ENCODE measurements at regions not wholly inside any gene's neighbourhood (a gene's known extent, or its start where the extent isn't known, plus 50 kb on each side); places are given as distances from the start of the nearest gene placed in this dataset.
A peak's percentile ranks its signal among the peaks of the same experiment; 100 is the strongest.

DNA sequence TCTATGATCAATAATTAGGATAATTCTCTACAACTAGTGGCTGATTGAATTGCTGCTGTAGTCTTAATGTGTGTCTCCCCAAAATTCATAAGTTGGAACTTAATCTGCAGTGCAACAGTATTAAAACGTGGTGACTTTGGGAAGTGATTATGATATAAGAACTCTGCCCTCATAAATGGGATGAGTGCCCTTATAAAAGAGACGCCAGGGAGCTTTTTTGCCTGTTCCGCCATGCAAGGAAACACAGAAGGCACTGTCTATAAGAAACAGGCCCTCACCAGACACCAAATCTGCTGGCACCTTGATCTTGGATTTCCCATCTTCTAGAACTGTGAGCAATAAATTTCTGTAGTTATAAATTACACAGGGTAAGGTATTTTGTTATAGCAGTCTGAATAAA, 161.0 kb downstream of the ALX1 start:
- no peak overlapping the region for H3K4me3 ChIP-seq (ENCODE audit: low read depth, low read length)
- in situ Hi-C loops (cut with HindIII; ENCODE audit: low sequenced_read_pairs): loop anchor here (25.0 kb wide), 1 partner anchor 279 kb away; no protein-coding TSS in a partner anchor
- no peak for DNase-seq (ENCODE audit: low read depth)
- TF ChIP-seq, protein P1, sequence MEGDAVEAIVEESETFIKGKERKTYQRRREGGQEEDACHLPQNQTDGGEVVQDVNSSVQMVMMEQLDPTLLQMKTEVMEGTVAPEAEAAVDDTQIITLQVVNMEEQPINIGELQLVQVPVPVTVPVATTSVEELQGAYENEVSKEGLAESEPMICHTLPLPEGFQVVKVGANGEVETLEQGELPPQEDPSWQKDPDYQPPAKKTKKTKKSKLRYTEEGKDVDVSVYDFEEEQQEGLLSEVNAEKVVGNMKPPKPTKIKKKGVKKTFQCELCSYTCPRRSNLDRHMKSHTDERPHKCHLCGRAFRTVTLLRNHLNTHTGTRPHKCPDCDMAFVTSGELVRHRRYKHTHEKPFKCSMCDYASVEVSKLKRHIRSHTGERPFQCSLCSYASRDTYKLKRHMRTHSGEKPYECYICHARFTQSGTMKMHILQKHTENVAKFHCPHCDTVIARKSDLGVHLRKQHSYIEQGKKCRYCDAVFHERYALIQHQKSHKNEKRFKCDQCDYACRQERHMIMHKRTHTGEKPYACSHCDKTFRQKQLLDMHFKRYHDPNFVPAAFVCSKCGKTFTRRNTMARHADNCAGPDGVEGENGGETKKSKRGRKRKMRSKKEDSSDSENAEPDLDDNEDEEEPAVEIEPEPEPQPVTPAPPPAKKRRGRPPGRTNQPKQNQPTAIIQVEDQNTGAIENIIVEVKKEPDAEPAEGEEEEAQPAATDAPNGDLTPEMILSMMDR (IDR thresholded peaks at IDR 0.05; ENCODE audit: low read depth, low read length, missing control alignments): no peak

DNA sequence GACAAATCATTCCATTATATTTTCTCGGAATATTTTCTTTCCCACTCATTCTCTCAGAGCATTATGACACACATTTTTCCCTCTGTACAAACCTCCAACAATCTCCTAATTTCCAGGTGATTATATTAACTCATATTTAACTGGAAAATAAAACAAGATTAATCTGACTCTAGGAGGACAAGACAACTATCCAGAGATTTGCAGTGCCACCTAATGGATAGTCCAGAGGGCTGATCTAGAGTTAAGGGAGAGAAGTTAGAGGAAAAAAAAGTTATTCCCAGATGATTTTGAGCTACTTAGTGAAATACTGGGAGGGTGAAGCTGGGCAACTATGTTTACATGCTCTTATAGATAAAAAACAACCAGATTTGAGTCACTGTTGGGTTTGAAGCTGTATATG, 161.7 kb downstream of the ALX1 start:
- in situ Hi-C loops (cut with HindIII; ENCODE audit: low sequenced_read_pairs): loop anchor here (25.0 kb wide), 1 partner anchor 279 kb away; no protein-coding TSS in a partner anchor
- TF ChIP-seq, protein P1 (IDR thresholded peaks at IDR 0.05; ENCODE audit: low read depth, low read length, missing control alignments): peak; percentile 60
- H3K4me3 ChIP-seq (ENCODE audit: low read depth, low read length): no peak overlapping the region
- peak; percentile 8 for DNase-seq (ENCODE audit: low read depth)

DNA sequence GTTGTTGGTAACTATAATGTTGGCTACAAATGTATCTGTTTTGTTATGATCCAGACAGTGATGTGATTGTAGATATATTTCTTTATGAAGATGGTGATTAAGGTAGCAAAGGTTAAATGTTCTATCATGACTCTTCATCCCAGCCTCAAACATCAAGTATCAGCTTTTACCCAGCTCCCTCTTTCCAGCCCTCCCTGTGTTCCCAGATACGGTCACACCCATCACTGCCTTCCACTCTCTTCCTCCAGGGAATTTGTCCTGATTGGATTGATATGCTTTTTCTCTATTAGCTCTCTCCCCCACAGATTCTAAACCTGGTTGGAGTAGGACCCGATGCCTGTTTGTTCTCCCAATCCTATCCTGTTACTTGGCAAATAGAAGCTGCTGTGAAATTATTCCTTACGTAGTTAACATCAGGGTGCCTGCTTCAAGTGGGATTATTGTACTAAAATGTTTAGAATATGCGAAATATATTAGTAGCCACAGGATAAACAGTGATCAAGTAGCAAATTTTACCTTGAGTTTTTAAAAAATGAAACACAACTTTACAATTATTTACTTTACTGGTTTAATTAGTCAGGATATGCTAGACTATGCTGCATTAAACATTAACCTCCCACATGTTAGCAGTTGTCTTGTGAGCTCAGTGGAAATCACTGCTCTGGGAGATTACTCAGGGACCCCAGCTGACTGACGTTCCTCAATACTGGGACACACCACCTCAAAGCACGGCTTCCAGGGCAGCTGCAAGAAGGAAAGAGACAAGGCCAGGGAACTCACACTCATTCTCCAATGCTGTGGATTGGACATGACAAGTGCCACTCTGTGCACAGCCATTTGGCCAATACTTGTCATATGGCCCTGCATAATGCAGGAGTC, 165.3 kb downstream of the ALX1 start:
- H3K4me3 ChIP-seq (ENCODE audit: low read depth, low read length): no peak overlapping the region
- in situ Hi-C loops (cut with HindIII; ENCODE audit: low sequenced_read_pairs): loop anchor here (25.0 kb wide), 1 partner anchor 283 kb away; no protein-coding TSS in a partner anchor
- no peak for DNase-seq (ENCODE audit: low read depth)
- TF ChIP-seq, protein P1 (IDR thresholded peaks at IDR 0.05; ENCODE audit: low read depth, low read length, missing control alignments): no peak

DNA sequence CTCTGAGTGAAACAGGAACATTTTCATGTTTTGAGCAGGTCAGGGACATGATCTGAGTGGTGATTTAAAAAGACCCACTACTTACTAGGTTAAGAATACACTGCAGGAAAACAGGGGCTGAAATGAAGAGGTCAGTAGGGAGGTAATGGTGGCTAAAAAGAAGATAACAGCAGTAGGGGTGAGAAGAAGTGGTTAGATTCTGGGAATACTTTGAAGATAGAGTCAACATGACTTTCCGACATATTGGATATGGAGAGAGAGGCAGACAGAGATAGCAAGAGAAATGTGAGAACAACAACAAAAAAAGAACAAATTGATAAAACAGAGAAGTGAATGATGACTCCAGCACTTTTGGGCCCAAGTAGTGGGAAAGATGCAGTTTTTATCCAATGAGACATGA, 168.0 kb downstream of the ALX1 start:
- TF ChIP-seq, protein P1 (IDR thresholded peaks at IDR 0.05; ENCODE audit: low read depth, low read length, missing control alignments): no peak
- H3K4me3 ChIP-seq (ENCODE audit: low read depth, low read length): no peak overlapping the region
- in situ Hi-C loops (cut with HindIII; ENCODE audit: low sequenced_read_pairs): loop anchor here (25.0 kb wide), 1 partner anchor 286 kb away; no protein-coding TSS in a partner anchor
- no peak for DNase-seq (ENCODE audit: low read depth)

DNA sequence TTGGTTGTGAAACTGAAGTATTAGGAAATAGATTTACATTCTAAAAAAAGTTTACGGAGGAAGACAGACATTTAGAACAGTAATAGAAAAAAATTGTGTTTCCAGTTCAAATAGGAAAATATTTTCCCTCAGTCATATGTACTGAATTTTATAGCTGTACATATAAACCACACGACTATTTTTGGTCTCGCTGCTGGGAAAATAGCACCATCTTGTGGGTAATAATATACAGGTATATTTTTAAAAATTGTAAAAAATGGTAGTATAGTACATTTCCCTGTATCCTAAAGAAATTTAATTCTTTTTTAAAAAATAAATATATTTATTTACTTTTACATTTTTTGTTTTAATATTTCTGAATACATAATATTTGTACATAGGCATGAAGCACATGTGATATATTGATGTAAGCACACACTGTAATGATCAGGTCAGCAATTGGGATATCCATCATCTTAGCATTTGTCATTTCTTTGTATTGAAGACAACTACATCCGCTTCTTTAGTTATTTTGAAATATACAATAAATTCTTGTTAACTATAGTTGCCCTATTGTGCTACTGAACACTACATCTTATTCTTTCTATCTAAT, 168.6 kb downstream of the ALX1 start:
- TF ChIP-seq, protein P1 (IDR thresholded peaks at IDR 0.05; ENCODE audit: low read depth, low read length, missing control alignments): peak; percentile 37
- peak; percentile 9 for DNase-seq (ENCODE audit: low read depth)
- no peak overlapping the region for H3K4me3 ChIP-seq (ENCODE audit: low read depth, low read length)
- in situ Hi-C loops (cut with HindIII; ENCODE audit: low sequenced_read_pairs): loop anchor here (25.0 kb wide), 1 partner anchor 286 kb away; no protein-coding TSS in a partner anchor

DNA sequence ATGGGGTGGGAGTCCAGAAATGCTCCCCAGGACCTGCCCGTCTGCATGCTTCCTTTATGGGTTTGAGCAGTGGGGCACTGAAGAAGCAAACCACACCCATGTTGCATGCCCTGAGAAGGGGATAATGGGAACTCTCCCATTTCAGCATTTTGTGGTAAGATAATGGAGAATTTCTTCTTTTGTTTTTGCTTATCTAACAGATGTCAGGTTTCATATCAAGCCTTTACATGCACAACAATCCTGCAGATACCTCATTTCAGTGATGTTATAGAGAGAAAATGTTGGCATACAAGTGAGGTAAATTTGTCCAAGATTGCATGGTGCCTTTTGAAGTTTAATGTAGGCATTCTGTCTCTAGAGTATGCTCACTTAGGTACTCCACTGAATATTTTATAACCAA, 177.0 kb downstream of the ALX1 start:
- TF ChIP-seq, protein P1 (IDR thresholded peaks at IDR 0.05; ENCODE audit: low read depth, low read length, missing control alignments): no peak
- in situ Hi-C loops (cut with HindIII; ENCODE audit: low sequenced_read_pairs): no loop called here
- no peak overlapping the region for H3K4me3 ChIP-seq (ENCODE audit: low read depth, low read length)
- DNase-seq (ENCODE audit: low read depth): no peak
